WI38 (cell line): ENCODE measurements at regions not wholly inside any gene's neighbourhood (a gene's known extent, or its start where the extent isn't known, plus 50 kb on each side); places are given as distances from the start of the nearest gene placed in this dataset.

Experiments
- H3K4me3 ChIP-seq: 2 replicates; pipeline ENCODE4 v1.5.1; 2011; ENCODE audit warnings: low read depth, mild to moderate bottlenecking, control low read depth, low read length
- TF ChIP-seq, protein P1 (sequence below): IDR thresholded peaks from 2 replicates; pipeline ENCODE4 v1.5.1; 2012; ENCODE audit warnings: low read depth, mild to moderate bottlenecking, control low read depth, low read length

DNA sequence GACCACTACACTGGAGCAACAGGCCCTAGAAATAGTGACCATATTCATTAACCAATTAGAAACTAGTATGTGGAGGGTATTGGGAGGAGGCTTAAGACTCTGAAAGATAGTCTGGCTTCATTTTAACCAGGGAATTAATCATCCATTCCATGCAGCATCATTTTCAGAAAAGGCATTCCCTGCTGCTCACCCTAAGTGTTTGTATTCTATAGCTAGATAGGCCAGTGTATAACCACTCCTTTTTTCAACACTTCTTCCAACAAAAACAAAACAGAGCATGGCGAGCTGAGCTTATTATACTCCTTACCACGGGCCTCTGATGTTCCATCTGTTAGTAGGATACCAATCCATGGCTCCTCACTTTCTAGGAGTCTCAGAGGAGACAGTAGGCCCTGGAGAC lies 112.0 kb upstream of the PKDCC start:
- TF ChIP-seq, protein P1, sequence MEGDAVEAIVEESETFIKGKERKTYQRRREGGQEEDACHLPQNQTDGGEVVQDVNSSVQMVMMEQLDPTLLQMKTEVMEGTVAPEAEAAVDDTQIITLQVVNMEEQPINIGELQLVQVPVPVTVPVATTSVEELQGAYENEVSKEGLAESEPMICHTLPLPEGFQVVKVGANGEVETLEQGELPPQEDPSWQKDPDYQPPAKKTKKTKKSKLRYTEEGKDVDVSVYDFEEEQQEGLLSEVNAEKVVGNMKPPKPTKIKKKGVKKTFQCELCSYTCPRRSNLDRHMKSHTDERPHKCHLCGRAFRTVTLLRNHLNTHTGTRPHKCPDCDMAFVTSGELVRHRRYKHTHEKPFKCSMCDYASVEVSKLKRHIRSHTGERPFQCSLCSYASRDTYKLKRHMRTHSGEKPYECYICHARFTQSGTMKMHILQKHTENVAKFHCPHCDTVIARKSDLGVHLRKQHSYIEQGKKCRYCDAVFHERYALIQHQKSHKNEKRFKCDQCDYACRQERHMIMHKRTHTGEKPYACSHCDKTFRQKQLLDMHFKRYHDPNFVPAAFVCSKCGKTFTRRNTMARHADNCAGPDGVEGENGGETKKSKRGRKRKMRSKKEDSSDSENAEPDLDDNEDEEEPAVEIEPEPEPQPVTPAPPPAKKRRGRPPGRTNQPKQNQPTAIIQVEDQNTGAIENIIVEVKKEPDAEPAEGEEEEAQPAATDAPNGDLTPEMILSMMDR = no peak
- H3K4me3 ChIP-seq = no peak overlapping the region

- TF ChIP-seq, protein P1 = no peak
- H3K4me3 ChIP-seq = no peak overlapping the region
Observed at GRCh38 chr2:41936771-41937463, 110.9 kb upstream of the PKDCC start.

- TF ChIP-seq, protein P1 = no peak
Observed at GRCh38 chr2:41937464-41937906, 110.3 kb upstream of the PKDCC start.

DNA sequence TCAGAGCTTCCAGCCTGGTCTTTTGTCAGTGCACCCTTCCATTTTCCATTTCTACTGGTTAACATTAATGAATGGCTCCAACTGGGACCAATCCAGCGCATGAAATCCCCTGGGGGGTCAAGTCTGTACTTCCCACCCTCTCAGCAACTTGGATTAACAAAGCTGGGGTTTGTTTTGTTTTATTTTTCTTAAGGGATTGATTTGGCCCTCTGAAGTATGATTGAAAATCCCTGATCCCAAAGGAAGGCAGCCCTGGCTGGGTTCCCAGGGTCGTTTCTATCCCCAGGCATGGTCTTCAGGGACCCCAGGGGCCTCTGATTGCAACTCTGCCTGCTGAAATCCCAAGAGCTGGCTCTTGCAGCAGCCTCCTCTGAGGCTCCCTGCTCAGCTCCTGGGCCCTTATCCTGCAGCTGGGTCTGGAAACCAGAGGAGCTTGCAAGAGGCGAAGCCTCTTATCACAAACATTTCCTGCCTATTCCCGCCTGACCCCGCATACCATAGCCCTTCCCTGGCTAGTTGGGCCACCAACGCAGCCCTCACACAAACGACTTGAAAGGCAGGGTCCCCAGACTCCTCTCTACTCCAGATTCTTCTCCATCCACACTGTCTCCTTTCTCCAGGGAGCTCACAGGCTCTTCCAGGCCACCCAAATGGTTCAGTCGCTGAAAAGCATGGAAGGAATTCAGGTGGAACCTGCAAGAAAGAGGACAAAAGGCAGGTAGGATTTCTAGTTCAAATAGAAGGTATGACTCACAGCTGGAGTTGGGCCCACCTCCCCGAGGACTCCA lies 109.7 kb upstream of the PKDCC start:
- TF ChIP-seq, protein P1 = no peak
- H3K4me3 ChIP-seq = no peak overlapping the region

More at GRCh38 chr2:41937464-41937906, 110.3 kb upstream of the PKDCC start:
- H3K4me3 ChIP-seq = no peak overlapping the region

DNA sequence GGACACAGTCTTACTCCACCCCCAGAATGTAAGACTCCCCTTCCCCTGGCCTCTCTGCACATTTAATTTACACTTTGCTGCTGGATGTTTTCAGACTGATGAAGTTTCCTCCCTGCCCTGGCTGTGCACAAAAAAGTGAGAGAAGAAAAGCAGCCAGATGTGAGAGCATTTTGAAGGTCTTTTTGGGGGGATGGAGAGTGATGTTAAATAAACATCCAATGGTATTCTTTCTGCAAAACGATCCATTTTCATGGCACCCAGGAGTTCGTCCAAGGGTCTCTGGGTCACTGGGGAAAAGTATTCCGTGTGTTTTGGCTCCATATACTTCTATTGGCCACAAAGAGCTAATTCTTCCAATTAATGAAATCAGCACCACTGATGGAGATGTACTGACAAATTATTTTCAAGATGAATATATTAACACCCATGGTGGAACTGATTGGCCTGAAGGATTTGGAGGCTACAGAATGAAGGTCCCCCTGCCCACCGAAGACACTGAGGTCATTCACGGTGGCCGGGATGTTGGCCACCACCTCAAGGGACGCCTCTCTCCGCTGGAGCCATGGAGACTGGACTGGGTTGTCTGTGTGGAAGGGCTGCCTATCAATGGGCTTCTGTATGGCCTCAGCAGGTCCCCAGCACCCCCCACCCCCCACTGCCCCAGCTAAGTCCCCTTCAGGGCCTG lies 107.6 kb upstream of the PKDCC start:
- TF ChIP-seq, protein P1 = no peak

DNA sequence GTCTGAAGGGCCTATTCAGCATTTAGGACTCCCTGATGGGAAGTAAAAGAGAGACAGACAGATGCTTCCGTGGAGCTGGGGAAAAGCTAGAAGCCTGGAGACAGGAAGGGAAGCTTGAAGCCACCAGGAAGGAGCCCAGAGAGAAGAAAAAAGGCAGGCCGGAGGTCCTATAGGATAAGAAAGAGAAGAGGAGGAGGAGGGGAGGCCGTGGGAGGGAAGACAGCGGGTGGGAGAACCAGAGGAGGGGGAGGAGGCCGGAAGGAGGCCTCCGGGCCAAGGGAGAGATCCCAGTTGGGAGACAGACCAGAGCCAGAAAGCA lies 107.1 kb upstream of the PKDCC start:
- TF ChIP-seq, protein P1 = no peak
- no peak overlapping the region for H3K4me3 ChIP-seq

More for the DNA sequence above, 107.6 kb upstream of the PKDCC start:
- no peak overlapping the region for H3K4me3 ChIP-seq
